ENCODE measurements at regions not wholly inside any gene's neighbourhood (a gene's known extent, or its start where the extent isn't known, plus 50 kb on each side); places are given as distances from the start of the nearest gene placed in this dataset.

DNA sequence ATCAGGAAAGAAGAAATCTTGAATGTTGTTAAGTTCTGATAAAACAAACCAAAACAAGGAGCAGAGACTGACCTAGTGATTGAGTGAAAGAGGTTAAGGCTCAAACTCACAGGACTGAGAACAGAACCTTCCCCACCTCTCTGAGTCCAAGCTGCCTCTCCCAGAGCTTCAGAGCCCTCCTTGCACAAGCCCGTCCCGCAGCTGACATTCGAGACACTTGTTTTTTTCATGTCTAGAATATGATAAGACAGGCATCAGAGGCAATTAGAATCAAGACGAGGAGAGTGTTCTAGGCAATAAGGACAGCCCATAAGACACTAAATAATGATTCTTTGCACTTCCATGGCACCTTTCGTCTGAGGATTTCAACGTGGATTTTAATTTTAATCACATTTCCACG, 140.6 kb downstream of the PXDC1 start:
- TF ChIP-seq RAD21 (conservative IDR thresholded peaks at IDR 0.05 in 1 of 2, IDR thresholded peaks at IDR 0.05 in 1 of 2) (no peak), BHLHE40 (IDR thresholded peaks at IDR 0.05; ENCODE audit: low read depth, low read length) (no peak), POLR2A (IDR thresholded peaks at IDR 0.05; ENCODE audit: low read length) (no peak), EP300 (IDR thresholded peaks at IDR 0.05) (no peak)
- TF ChIP-seq, protein P1, sequence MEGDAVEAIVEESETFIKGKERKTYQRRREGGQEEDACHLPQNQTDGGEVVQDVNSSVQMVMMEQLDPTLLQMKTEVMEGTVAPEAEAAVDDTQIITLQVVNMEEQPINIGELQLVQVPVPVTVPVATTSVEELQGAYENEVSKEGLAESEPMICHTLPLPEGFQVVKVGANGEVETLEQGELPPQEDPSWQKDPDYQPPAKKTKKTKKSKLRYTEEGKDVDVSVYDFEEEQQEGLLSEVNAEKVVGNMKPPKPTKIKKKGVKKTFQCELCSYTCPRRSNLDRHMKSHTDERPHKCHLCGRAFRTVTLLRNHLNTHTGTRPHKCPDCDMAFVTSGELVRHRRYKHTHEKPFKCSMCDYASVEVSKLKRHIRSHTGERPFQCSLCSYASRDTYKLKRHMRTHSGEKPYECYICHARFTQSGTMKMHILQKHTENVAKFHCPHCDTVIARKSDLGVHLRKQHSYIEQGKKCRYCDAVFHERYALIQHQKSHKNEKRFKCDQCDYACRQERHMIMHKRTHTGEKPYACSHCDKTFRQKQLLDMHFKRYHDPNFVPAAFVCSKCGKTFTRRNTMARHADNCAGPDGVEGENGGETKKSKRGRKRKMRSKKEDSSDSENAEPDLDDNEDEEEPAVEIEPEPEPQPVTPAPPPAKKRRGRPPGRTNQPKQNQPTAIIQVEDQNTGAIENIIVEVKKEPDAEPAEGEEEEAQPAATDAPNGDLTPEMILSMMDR (IDR thresholded peaks at IDR 0.05): no peak
